Myocyte (in vitro differentiated cells): ENCODE measurements at regions not wholly inside any gene's neighbourhood (a gene's known extent, or its start where the extent isn't known, plus 50 kb on each side); places are given as distances from the start of the nearest gene placed in this dataset.
A peak's percentile ranks its signal among the peaks of the same experiment; 100 is the strongest.

Experiments used
- DNase-seq: peaks from one replicate; pipeline ENCODE4 v3.0.0-alpha.2; 2012; ENCODE audit warnings: low read depth

- no peak for DNase-seq
These were observed 58.7 kb downstream of the OTOL1 start for GRCh38 chr3:161555320-161555719.

GRCh38 chr3:161556533-161556932 is 59.9 kb downstream of the OTOL1 start:
- peak; percentile 44 for DNase-seq

- no peak for DNase-seq
These were observed 60.3 kb downstream of the OTOL1 start for GRCh38 chr3:161556941-161557340.

GRCh38 chr3:161557445-161558150 is 61.0 kb downstream of the OTOL1 start:
- DNase-seq = no peak

GRCh38 chr3:161558236-161558635 is 61.6 kb downstream of the OTOL1 start:
- DNase-seq = peak; percentile 78

- peak; percentile 51 for DNase-seq
These were observed 62.8 kb downstream of the OTOL1 start for GRCh38 chr3:161559177-161559998.

GRCh38 chr3:161560008-161560637 is 63.5 kb downstream of the OTOL1 start:
- peak; percentile 64 for DNase-seq

GRCh38 chr3:161567577-161568361 is 71.2 kb downstream of the OTOL1 start:
- DNase-seq = no peak

- DNase-seq = no peak
These were observed 72.1 kb downstream of the OTOL1 start for GRCh38 chr3:161568671-161569070.

- no peak for DNase-seq
These were observed 75.3 kb downstream of the OTOL1 start for GRCh38 chr3:161571951-161572350.

- no peak for DNase-seq
These were observed 76.5 kb downstream of the OTOL1 start for GRCh38 chr3:161573136-161573535.

GRCh38 chr3:161575901-161576300 is 79.3 kb downstream of the OTOL1 start:
- no peak for DNase-seq

- DNase-seq = no peak
These were observed 79.7 kb downstream of the OTOL1 start for GRCh38 chr3:161576311-161576710.

GRCh38 chr3:161576714-161577510 is 80.3 kb downstream of the OTOL1 start:
- no peak for DNase-seq

GRCh38 chr3:161577662-161578061 is 81.1 kb downstream of the OTOL1 start:
- DNase-seq = no peak

- DNase-seq = no peak
These were observed 83.0 kb downstream of the OTOL1 start for GRCh38 chr3:161579395-161580126.

- DNase-seq = no peak
These were observed 89.3 kb downstream of the OTOL1 start for GRCh38 chr3:161585922-161586321.

- no peak for DNase-seq
These were observed 90.1 kb downstream of the OTOL1 start for GRCh38 chr3:161586556-161587235.

- DNase-seq = no peak
These were observed 102.0 kb downstream of the OTOL1 start for GRCh38 chr3:161598639-161599038.
